ENCODE measurements at regions not wholly inside any gene's neighbourhood (a gene's known extent, or its start where the extent isn't known, plus 50 kb on each side); places are given as distances from the start of the nearest gene placed in this dataset.
"Not testable (repeated sequence)": the region's sequence is repeated elsewhere in the genome, so short reads cannot be mapped to it uniquely, and the experiment has no call there.

- TF ChIP-seq CTCF, POLR2A (IDR thresholded peaks at IDR 0.05): not testable (repeated sequence)
Measured at GRCh38 chr7:65797086-65797485, 75.8 kb upstream of the VKORC1L1 start.

All from body of pancreas (tissue), 4 donors.